HT-29 (cell line): ENCODE measurements at regions not wholly inside any gene's neighbourhood (a gene's known extent, or its start where the extent isn't known, plus 50 kb on each side); places are given as distances from the start of the nearest gene placed in this dataset.
"Not testable (repeated sequence)": the region's sequence is repeated elsewhere in the genome, so short reads cannot be mapped to it uniquely, and the experiment has no call there.

ENCODE experiments used
- DNase-seq: peaks from one replicate; pipeline ENCODE4 v3.0.0-alpha.2; 2015; ENCODE audit warnings: low spot score

DNA sequence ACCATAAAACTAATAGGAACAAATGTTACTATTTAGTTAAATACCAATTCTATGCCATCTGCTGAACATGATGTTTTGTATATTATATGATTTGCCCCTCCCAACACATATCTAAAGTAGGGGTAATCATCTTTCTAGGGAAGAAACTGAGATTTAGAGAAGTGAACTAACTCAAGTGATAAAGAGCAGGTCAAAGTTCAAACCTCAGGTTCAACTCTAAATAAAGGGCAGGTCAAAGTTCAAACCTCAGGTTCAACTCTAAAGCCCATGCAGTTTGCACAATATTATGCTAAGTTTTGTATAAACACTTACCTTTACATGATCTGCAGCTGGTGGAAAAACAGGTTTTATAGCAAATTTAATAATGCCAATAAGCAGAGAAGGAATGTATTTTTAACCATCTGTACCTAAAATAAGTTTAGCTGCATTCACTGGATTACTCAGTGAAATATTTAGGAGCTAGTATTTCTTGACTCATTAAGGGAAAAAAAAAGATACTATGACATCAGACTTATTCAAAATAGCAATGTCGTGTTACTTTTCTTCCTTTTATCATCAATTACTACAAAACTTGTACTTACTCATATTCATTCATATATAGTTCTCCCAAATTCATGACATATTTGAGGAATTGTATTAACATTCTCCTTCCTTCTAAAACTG is 1194.3 kb upstream of the CELF2 start:
- DNase-seq, result no peak

DNA sequence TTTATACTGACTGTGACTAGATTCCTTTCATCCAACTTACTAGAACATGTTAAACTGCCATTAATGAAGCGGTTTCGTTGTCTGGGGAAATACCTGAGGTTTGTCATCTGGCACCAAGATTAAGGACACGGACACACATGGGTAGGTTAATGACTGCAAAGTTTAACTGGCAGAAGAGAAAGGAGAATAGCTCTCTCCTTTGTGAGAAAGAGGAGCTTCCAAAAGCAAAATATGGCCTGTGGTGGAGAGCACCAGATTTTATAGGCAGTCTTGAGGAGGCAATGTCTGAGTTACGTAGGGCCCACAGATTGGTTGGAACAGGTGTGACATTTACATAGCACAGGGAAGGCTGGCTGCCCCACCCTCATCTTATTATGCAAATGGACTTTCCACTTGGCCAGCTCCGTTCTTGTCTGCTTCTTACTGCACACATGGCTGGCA is 1193.0 kb upstream of the CELF2 start:
- no peak for DNase-seq

DNA sequence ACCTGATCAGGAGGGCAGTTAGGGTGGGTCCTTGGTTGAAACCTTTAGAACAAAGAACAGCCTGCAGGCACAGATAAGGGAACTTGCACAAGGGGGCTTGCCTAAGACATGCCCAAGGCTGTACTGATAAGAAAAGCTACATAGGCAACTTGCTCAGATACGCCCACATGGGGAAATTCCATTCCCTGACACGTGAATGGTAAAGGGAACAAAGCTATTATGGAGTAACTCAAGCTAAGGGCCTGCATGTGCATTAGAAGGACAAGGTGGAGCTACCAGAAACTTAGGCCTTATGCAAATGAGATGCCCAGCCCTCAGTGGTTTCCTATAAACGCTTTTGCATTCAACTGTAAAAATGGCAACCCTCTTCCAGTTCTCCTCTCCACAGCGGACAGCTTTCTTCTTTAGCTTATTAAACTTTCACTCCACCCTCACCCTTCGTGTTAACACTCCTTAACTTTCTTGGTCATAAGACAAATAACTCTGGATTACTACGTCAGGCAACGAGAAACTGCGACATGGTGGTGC is 1192.1 kb upstream of the CELF2 start:
- no peak for DNase-seq

DNA sequence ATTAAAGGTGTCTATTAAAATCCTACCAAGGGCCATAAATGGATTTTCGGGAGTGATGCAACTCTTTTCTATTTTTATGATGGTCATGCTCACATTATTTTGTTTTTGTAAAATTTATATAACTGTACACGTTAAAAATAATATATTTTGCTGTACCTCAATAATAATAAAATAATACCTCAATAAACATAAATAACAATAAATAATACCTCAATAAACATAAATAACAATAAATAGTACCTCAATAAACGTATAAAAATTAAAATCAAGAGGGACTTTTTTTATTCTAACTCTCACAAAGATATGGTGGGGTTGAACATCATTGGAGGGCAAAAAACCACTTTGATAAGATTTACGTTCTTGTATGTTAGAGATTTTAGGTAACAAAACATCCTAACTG is 1189.6 kb upstream of the CELF2 start:
- no peak for DNase-seq

DNA sequence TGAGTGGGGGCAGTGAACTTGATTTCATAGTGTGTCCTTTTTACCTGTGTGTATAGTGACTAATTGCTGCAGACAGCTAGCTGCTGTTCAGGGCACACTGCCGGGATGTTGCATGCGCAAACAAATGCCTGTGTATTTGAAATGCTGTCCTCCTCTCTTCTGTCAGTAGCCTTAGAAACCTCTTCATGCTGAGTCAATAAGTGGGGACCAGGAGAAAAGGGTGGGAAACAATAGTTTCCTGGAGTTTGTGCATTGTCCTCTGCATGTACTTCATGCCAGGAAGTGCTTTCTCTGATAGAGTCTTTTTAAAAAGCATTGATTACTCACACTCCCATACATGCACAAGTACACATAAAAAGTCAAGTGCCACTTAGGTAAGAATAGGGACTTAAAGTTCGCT is 1183.7 kb upstream of the CELF2 start:
- DNase-seq, result no peak

DNA sequence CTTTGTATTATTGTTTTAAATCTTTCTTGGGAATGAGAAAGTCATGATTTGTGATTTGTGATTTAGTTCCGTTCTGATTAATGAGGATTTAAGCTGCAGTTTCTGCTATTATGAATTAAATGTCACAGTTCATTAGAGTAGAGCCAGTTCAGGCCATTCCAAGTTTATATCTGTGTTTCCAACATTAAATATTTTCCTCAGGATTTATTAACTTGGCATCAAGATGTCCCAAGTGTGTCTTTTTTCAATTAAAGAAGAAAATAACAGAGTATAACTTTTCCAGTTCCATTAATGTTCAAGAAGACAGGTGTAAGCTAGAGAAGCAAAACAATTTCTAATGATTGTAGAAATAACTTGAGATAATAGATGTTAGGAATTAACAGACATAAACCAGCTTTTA is 1183.2 kb upstream of the CELF2 start:
- no peak for DNase-seq

DNA sequence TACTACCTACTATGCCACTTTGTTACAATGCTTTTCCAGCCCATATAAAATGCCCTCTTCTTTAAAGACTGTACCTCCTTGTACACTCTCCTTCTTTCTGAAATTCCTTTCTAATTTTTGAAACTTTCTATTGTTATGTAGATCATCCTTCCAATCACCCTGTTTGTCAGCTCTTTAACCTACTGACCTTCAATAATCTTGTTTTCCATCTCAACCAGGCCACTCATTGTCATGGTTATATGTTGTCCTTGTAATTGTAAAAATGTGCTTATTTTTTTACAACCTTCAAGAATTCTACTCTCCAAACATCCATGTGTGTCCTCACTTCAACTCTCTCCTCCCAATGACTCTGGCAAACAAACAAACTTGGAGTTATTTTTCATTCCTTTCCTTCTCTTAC is 1172.6 kb upstream of the CELF2 start:
- no peak for DNase-seq

DNA sequence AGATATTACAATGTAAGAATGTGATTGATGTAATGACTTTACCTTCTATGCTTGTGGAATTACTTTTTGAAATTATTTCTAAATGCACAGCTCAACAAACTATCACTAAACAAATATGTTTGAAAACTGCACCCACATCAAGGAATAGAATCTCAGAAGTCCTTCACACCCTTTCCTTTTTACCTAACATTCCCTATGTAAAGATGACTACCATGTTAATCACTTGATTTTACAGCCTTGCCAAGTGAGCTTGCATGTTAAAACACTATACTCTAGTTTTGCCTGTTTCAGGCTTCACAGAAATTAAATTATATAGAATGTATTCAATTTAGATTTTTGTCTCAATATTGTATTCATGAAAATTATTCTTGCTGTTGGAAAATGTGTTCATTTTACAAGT is 1169.4 kb upstream of the CELF2 start:
- no peak for DNase-seq

DNA sequence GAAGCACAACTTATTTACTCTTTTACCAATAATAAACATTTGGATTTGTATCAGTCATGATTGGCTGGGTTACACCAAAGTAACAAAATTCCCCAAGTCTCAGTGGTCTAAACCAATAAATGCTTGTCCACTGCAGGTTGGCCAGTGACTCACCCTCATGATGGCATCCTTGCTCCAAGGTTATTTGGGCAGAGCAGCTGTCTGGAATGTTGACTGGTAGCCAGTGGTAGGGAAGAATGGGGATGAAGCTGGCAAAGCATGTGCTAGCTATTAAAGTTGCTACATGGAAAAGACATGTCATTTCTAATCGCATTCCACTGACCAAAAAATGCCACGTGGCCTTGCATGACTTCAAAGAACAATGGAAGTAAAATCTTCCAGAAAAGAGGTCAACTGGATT is 1168.7 kb upstream of the CELF2 start:
- DNase-seq, result no peak

DNA sequence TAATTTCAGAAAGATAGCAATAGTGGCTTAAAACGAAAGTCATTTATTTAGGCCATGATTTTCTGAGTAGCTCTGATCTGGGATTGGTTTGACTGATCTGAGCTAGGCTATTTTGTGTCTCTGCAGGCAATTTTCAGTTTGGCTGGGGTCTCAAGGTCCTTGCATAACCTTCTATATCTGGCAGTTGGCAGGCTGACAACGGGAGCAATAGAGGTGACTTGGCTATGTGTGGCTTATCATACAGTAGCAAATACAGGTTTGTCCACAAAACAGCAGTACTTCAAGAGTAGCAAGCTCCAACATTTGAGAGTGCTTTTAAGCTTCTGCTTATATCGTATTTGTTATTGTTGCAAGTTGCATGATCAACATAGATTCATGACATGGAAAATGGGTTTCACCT is 1167.3 kb upstream of the CELF2 start:
- DNase-seq, result no peak

DNA sequence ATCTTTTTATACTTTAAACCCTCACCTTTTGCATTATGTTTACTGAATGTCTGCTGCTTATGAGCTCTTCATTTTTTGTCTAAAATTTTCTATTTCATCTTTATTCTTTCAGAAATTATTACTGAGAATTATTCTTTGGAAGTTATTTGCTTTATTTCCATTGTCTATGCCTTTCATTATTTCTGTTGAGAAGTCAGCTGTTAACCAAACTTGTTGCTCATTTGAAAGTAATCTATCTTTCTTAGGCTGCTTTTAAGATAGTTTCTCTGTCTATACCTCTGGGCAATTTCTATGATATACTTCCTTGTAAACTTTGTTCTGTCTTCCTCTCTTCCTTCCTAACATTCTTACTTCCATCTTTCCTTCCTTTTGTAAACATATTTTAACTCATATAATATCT is 1165.9 kb upstream of the CELF2 start:
- no peak for DNase-seq

DNA sequence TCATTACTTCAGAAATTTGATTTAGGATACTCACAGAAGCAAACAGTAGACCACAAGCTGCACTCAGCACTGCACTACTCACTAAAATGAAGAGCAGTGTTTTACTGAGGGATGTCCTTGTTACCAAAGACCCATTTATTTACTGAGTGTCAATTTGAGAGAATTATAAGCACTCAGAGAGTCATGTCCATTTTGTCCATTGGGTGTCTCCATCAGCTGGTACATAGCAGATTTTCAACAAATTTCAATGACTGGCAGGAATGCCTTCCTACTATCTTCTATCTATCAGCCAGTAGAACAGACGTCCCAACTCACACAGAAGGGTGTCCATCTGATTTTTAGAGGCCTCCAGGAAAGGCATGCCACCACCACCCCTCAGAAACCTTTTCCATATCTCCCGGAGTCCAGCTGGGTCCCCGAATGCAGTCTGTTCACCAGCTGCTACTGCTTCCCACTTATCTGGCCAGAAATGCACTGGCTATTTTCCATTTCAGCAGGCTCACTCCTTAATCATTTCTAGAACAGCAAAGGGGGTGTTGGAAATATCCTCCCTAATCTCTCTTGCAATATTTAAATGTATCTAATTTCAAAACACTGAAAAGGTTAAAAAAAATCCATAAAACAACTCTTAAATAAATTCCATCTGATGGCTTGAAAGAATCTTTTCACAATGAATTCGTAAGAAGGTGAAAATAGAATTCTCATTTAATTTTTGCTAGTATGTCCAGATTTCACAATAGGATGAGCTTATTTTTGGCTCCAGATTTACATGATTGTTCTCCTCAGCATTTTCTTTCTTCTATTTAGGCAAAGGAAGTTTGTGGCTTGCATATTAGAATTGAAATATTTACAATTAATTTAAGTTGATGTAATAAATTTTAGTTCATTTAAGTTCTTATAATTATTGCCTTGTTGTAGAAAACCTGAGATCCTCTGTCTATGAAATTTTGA is 1164.0 kb upstream of the CELF2 start:
- no peak for DNase-seq

DNA sequence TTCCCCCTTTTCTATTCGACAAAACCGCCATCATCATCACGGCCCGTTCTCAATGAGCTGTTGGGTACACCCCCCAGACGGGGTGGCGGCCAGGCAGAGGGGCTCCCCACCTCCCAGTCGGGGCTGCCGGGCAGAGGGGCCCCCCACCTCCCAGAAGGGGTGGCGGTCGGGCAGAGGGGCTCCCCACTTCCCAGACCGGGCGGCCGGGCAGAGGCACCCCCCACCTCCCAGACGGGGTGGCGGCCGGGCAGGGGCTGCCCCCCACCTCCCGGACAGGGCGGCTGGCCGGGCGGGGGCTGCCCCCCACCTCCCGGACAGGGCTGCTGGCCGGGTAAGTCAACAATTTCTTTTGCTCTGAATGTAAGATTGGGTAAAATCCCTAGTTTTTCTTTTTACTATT is 1162.2 kb upstream of the CELF2 start:
- DNase-seq, result not testable (repeated sequence)

DNA sequence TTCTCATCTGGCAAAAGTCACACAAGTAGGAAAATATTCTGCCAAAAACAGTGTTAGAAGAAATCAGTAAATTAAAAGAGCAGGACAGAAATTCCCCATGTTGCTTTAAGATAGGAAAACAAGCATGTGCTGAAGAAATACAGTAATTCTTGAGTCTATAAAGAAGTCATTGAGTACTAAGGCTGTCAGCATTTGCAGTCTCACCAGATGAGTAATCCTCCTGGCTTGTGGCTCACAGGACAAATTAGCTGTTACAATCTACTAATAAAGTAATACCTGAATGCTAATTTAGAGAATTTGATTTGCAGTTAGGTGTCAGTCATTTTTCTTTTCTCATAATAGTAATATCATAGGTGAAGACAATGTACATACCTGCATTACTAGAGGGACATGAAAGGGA is 1158.9 kb upstream of the CELF2 start:
- DNase-seq, result no peak

DNA sequence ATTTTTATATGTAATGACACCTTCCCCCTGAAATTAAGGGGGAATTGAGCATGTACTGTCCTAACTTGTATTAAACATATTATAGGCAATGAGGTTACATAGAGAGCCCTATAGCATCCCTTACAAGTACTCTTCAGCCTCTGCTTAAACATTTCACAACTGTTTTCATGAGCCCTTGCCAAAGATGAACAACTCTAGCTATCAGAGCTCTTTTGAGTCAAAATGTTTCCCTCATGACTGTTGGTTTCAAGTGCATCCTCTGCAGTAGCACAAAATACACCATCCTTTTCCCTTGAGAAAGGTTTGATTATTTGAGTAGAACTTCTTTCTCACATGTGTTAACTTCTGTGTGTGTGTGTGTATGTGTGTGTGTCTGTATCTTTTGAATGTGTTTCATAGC is 1157.6 kb upstream of the CELF2 start:
- DNase-seq, result no peak

DNA sequence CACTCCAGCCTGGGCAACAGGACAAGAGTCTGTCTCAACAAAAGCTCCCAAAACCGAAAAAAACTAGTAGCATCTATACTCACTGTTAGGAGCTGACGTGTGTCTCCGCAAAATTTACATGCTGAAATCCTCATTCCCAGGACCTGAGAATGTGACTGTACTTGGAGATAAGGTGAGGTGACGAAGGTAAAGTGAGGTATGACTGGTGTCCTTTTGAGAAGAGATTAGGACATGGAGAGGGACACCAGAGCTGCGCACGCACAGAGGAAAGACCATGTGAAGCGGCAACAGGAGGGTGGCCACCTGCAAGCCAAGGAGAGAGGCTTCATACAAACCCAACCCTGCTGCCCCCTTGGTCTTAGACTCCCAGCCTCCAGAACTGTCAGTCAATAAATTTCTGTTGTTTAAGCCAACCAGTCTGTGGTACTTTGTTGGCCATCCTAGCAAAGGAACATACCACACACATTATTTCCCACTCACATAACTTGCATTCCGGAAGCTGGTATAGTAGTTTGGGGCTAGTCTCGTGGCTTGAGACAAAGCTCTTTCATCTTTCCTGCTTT is 1154.0 kb upstream of the CELF2 start:
- DNase-seq, result no peak

DNA sequence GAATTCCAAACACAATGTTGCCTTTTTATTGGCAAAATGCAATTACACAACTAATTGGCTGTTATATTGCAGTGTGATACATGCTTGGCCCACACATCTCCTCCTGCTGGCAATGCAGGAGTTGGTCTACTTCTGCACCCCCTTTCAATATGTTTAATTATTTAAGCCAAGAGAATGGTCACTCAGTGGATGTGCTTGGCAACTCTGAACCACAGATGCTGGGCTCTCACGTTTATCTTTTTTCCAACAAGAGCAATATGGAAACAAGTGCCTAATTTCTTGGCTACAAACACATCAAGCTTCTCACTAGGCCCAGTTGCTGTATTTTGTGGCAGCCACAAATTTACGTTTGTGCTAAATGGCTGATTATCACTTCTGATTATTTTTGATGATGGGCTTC is 1149.2 kb upstream of the CELF2 start:
- DNase-seq, result no peak

DNA sequence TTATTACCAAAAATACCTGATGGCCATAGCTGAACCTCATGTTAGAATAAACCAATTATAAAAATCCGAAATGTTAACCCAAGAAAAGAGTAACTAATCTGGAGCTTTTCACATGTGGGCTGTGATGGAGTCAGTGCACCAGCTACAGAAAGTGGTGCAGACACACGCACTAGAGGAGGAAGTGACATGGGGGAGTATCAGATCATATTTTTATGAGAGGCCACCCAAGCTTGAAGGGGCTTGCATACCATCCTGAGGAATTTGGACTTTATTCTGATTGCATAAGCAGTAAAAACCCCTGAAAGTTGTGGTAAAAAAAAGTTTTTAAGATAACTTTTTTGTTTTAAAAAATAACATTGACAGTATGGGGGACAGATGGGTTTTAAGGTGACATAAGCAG is 1148.5 kb upstream of the CELF2 start:
- DNase-seq, result no peak

DNA sequence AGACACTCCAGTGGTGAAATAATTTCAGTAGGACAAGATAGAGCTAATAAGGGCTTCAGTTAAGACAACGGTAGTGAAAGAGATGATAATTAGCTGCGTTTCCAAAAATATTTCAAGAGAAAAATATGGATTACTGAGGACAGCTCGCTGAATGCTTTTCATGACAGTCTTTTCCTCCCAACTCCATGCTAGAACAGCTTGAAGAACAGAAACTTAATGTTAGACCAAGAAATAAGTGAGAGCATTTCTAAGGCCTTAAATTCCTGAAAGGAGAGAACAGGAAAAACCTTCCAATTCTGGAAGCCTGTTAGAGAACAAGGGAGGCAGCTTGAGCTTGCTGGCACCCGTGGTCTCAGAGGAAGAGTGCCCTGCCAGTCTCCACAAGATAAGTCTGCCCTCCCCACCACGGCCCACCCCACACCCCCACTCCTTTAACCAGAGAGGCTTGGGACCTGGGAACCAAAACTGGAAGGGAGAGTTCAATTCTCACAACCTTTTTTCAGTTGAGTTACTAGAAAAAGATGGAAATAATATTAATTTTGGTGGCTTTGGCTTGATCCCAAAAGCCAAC is 1148.0 kb upstream of the CELF2 start:
- no peak for DNase-seq

DNA sequence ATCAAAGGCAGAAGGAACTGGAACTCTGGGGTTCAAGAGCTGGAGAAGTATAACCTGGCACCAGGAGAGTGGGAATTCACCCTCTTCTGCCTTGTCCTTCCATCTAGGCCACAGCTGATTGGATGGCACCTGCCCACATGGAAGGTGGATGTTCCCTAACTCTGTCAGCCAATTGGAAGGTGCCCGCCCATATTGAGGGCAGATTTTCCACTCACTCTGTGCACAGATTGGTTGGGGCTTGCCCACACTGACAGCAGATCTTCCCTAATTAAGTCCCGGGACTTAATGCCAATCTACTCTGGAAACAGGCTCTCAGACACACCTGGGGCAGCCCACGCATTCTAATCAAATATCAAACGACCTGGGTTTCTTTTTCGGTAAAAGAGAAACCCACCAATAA is 1142.3 kb upstream of the CELF2 start:
- no peak for DNase-seq

DNA sequence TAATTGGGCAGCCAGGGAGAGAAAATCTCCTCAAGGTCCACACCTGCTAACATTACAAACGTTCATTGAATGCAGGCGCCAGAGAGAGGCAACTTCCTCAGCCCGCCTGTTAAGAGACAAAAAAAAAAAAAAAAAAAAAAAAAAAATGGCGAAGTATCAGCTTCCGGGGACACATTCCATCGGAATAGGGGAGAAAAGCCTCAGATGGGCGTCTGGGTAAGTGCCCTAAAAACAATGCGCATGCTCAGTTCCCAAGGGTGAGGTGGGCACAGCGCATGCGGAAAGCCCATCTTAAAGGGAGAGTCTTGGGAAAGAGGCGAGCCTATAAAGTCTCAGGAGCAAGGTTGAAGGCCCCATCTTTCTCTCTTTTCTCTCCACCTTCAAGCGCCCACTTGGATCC is 1139.7 kb upstream of the CELF2 start:
- no peak for DNase-seq

DNA sequence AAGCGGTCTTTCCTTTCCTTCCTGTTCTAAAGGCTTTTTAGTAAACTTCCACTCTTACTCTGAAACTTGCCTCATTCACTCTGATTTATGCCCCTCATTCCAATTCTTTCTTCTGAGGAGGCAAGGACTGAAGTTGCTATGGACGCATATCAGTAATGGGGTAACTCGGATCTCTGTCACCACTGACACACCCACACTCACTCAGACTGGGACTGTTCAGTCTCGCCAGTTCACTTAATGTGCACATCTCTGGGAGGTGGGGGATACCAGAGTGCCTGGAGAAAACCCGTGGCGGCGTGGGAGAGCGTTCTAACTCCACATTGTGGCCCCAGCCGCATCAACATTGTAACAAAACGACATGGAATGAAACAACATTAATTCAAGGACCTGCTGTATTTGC is 1139.3 kb upstream of the CELF2 start:
- no peak for DNase-seq
